Ishikawa (cell line): ENCODE measurements at regions not wholly inside any gene's neighbourhood (a gene's known extent, or its start where the extent isn't known, plus 50 kb on each side); places are given as distances from the start of the nearest gene placed in this dataset.

Source experiments
- CEBPB ChIP-seq: IDR thresholded peaks from 2 replicates; pipeline ENCODE4 v1.6.1; 2012
- CREB1 ChIP-seq: IDR thresholded peaks from 2 replicates; pipeline ENCODE4 v1.6.1; 2012; ENCODE audit warnings: low read depth
- EGR1 ChIP-seq: IDR thresholded peaks from 2 replicates; pipeline ENCODE4 v1.6.1; 2012
- EP300 ChIP-seq: IDR thresholded peaks from 2 replicates; pipeline ENCODE4 v1.6.1; 2012; ENCODE audit warnings: borderline replicate concordance
- FOXM1 ChIP-seq: IDR thresholded peaks from 2 replicates; pipeline ENCODE4 v1.6.1; 2012; ENCODE audit warnings: low read depth, borderline replicate concordance
- MAX ChIP-seq: IDR thresholded peaks from 2 replicates; pipeline ENCODE4 v1.6.1; 2012
- NFIC ChIP-seq: IDR thresholded peaks from 2 replicates; pipeline ENCODE4 v1.6.1; 2012
- RAD21 ChIP-seq: IDR thresholded peaks from 2 replicates; pipeline ENCODE4 v1.6.1; 2012; ENCODE audit warnings: low read depth
- TAF1 ChIP-seq: IDR thresholded peaks from 2 replicates; pipeline ENCODE4 v1.6.1; 2012; ENCODE audit warnings: low read depth, mild to moderate bottlenecking
- TCF12 ChIP-seq: IDR thresholded peaks from 2 replicates; pipeline ENCODE4 v1.6.1; 2012; ENCODE audit warnings: low read depth
- TEAD4 ChIP-seq: IDR thresholded peaks from 2 replicates; pipeline ENCODE4 v1.6.1; 2012
- YY1 ChIP-seq: IDR thresholded peaks from 2 replicates; pipeline ENCODE4 v1.6.1; 2012; ENCODE audit warnings: low read depth
- ZBTB7A ChIP-seq: IDR thresholded peaks from 2 replicates; pipeline ENCODE4 v1.6.1; 2012; ENCODE audit warnings: low read depth
- TF ChIP-seq, protein P1 (sequence below): IDR thresholded peaks from 2 replicates; pipeline ENCODE4 v1.6.1; 2012; ENCODE audit warnings: low read depth, mild to moderate bottlenecking
- TF ChIP-seq, protein P2 (sequence below): IDR thresholded peaks from 2 replicates; pipeline ENCODE4 v1.6.1; 2012

GRCh38 chr16:13838401-13839190, 81.4 kb upstream of the ERCC4 start:
- no peak for TF ChIP-seq CREB1
- TF ChIP-seq FOXM1 = no peak
- TF ChIP-seq, protein P1, sequence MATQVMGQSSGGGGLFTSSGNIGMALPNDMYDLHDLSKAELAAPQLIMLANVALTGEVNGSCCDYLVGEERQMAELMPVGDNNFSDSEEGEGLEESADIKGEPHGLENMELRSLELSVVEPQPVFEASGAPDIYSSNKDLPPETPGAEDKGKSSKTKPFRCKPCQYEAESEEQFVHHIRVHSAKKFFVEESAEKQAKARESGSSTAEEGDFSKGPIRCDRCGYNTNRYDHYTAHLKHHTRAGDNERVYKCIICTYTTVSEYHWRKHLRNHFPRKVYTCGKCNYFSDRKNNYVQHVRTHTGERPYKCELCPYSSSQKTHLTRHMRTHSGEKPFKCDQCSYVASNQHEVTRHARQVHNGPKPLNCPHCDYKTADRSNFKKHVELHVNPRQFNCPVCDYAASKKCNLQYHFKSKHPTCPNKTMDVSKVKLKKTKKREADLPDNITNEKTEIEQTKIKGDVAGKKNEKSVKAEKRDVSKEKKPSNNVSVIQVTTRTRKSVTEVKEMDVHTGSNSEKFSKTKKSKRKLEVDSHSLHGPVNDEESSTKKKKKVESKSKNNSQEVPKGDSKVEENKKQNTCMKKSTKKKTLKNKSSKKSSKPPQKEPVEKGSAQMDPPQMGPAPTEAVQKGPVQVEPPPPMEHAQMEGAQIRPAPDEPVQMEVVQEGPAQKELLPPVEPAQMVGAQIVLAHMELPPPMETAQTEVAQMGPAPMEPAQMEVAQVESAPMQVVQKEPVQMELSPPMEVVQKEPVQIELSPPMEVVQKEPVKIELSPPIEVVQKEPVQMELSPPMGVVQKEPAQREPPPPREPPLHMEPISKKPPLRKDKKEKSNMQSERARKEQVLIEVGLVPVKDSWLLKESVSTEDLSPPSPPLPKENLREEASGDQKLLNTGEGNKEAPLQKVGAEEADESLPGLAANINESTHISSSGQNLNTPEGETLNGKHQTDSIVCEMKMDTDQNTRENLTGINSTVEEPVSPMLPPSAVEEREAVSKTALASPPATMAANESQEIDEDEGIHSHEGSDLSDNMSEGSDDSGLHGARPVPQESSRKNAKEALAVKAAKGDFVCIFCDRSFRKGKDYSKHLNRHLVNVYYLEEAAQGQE = no peak
- TF ChIP-seq TEAD4 = no peak
- no peak for TF ChIP-seq CEBPB
- no peak for TF ChIP-seq TAF1

- TF ChIP-seq ZBTB7A (no peak), MAX (no peak)
Measured at GRCh38 chr16:13839577-13839976, 80.4 kb upstream of the ERCC4 start.

DNA sequence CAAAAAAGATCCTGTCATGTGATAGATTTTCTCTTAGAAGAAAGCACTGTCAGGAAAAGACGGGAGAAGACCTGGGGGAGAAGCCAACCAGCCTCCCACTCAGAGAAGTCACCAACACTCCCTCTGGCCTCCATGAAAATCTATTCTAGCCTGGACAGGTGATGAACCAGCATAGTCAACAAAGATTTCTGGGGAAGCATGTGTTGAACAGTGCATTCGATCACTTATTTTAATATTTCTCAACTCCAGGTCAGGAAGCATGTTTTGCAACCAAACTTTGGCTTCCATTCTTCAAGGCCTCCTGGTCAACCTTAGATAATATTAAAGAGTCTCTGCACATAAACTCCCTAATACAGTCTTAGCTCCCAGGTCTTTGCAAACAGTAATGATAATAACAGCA, 74.7 kb upstream of the ERCC4 start:
- TF ChIP-seq TCF12 (no peak), YY1 (no peak), RAD21 (no peak), ZBTB7A (no peak), EP300 (no peak)
- TF ChIP-seq, protein P1 = no peak

- TF ChIP-seq EGR1 (no peak), MAX (no peak), TAF1 (no peak), TEAD4 (no peak), YY1 (no peak), NFIC (no peak), TCF12 (no peak), ZBTB7A (no peak), CEBPB (no peak), CREB1 (no peak)
- TF ChIP-seq, protein P2, sequence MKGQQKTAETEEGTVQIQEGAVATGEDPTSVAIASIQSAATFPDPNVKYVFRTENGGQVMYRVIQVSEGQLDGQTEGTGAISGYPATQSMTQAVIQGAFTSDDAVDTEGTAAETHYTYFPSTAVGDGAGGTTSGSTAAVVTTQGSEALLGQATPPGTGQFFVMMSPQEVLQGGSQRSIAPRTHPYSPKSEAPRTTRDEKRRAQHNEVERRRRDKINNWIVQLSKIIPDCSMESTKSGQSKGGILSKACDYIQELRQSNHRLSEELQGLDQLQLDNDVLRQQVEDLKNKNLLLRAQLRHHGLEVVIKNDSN = no peak
- TF ChIP-seq, protein P1 = no peak
Measured at GRCh38 chr16:13848795-13849194, 71.2 kb upstream of the ERCC4 start.

- TF ChIP-seq YY1 = no peak
- TF ChIP-seq TEAD4 = no peak
- TF ChIP-seq, protein P2 = no peak
- TF ChIP-seq EP300 = no peak
- no peak for TF ChIP-seq FOXM1
- no peak for TF ChIP-seq ZBTB7A
- no peak for TF ChIP-seq TAF1
- TF ChIP-seq, protein P1 = no peak
- no peak for TF ChIP-seq RAD21
- TF ChIP-seq EGR1 = no peak
- no peak for TF ChIP-seq MAX
- TF ChIP-seq TCF12 = no peak
Measured at GRCh38 chr16:13852827-13853226, 67.1 kb upstream of the ERCC4 start.
